CD14-positive monocyte (primary cell): ENCODE measurements at regions not wholly inside any gene's neighbourhood (a gene's known extent, or its start where the extent isn't known, plus 50 kb on each side); places are given as distances from the start of the nearest gene placed in this dataset.
"Not testable (repeated sequence)": the region's sequence is repeated elsewhere in the genome, so short reads cannot be mapped to it uniquely, and the experiment has no call there.

ENCODE experiments used
- DNase-seq, 3 donors: peaks; one replicate each; pipeline ENCODE4 v3.0.0-alpha.2; 2011 to 2022
- H2AFZ ChIP-seq: 2 replicates; pipeline ENCODE4 v1.6.0; 2012; ENCODE audit warnings: mild to moderate bottlenecking, low read depth, low read length, inconsistent platforms; ENCODE audit not compliant: insufficient read depth, poor library complexity, severe bottlenecking
- H3K27ac ChIP-seq, 2 donors: 1 replicate in 1 of 2; 2 replicates in 1 of 2; pipeline ENCODE4 v1.5.1; 2012 to 2013; ENCODE audit warnings: low read length in 2 of 2, control low read depth in 1 of 2, inconsistent platforms in 1 of 2, low read depth in 1 of 2, mild to moderate bottlenecking in 1 of 2
- H3K27me3 ChIP-seq, 2 donors: one replicate each; pipeline versions ENCODE4 v1.6.0 to v1.6.1; 2011 to 2013; ENCODE audit warnings: low read length in 2 of 2; ENCODE audit not compliant: control insufficient read depth in 2 of 2, insufficient read depth in 2 of 2
- H3K36me3 ChIP-seq, 2 donors: replicated peaks in 1 of 2; 1 replicate in 1 of 2; 2 replicates in 1 of 2; pipeline versions ENCODE4 v1.5.1 to v1.6.1; 2012 to 2013; ENCODE audit warnings: low read length in 2 of 2, control low read depth in 1 of 2, inconsistent platforms in 1 of 2, mild to moderate bottlenecking in 1 of 2; ENCODE audit not compliant: insufficient read depth in 2 of 2, control insufficient read depth in 1 of 2
- H3K4me1 ChIP-seq, 2 donors: 1 replicate in 1 of 2; 2 replicates in 1 of 2; pipeline versions ENCODE4 v1.5.1 to v1.6.1; 2012 to 2013; ENCODE audit warnings: low read length in 2 of 2, control low read depth in 1 of 2, inconsistent platforms in 1 of 2, mild to moderate bottlenecking in 1 of 2, moderate library complexity in 1 of 2; ENCODE audit not compliant: insufficient read depth in 2 of 2, control insufficient read depth in 1 of 2
- H3K4me2 ChIP-seq: replicated peaks from 2 replicates; pipeline ENCODE3; 2012; ENCODE audit warnings: low read length, moderate library complexity, mild to moderate bottlenecking; ENCODE audit not compliant: poor library complexity, severe bottlenecking; ENCODE audit errors: extremely low read depth
- H3K4me3 ChIP-seq, 3 experiments: fragments of 200-600 bp in 1 of 3; sonication (generic) in 1 of 3; replicated peaks in 1 of 3; 1 replicate in 2 of 3; 2 replicates in 1 of 3; pipeline ENCODE4 v1.5.1; 2011 to 2013; ENCODE audit warnings: low read length in 3 of 3, mild to moderate bottlenecking in 3 of 3, control low read depth in 2 of 3, low read depth in 2 of 3, inconsistent platforms in 1 of 3, moderate library complexity in 1 of 3
- H3K79me2 ChIP-seq: 2 replicates; pipeline ENCODE4 v1.6.0; 2012; ENCODE audit warnings: mild to moderate bottlenecking, control low read depth, inconsistent platforms, low read length, moderate library complexity; ENCODE audit not compliant: insufficient read depth
- H3K9ac ChIP-seq: 2 replicates; pipeline ENCODE4 v1.6.0; 2017; ENCODE audit warnings: low read length, mild to moderate bottlenecking; ENCODE audit not compliant: insufficient read depth, poor library complexity, severe bottlenecking
- H3K9me3 ChIP-seq, 2 donors: replicated peaks in 1 of 2; 1 replicate in 1 of 2; 2 replicates in 1 of 2; pipeline versions ENCODE4 v1.5.1 to v1.6.1; 2012 to 2013; ENCODE audit warnings: low read length in 2 of 2, control low read depth in 1 of 2; ENCODE audit not compliant: control insufficient read depth in 1 of 2, insufficient read depth in 1 of 2
- H4K20me1 ChIP-seq: 2 replicates; pipeline ENCODE4 v1.6.0; 2012; ENCODE audit warnings: mild to moderate bottlenecking, low read length, control low read depth, moderate library complexity; ENCODE audit not compliant: insufficient read depth
- H3K27ac Mint-ChIP-seq, 7 donors: one replicate each; pipeline ENCODE4 v1.8.0; 2020; ENCODE audit warnings: mild to moderate bottlenecking in 7 of 7, mixed read lengths in 7 of 7, moderate library complexity in 6 of 7, inconsistent platforms in 2 of 7
- H3K27me3 Mint-ChIP-seq, 3 donors: one replicate each; pipeline ENCODE4 v1.8.0; 2021 to 2022; ENCODE audit warnings: low read depth in 3 of 3, mild to moderate bottlenecking in 3 of 3, mixed read lengths in 3 of 3, moderate library complexity in 3 of 3, inconsistent platforms in 1 of 3
- H3K36me3 Mint-ChIP-seq, 2 donors: one replicate each; pipeline ENCODE4 v1.8.0; 2020; ENCODE audit warnings: mixed read lengths in 2 of 2, inconsistent platforms in 1 of 2, mild to moderate bottlenecking in 1 of 2
- H3K4me1 Mint-ChIP-seq: one replicate; pipeline ENCODE4 v1.8.0; 2020; ENCODE audit warnings: mild to moderate bottlenecking, mixed read lengths
- H3K4me3 Mint-ChIP-seq, 2 donors: one replicate each; pipeline ENCODE4 v1.8.0; 2020; ENCODE audit warnings: mild to moderate bottlenecking in 2 of 2, mixed read lengths in 2 of 2, moderate library complexity in 1 of 2
- H3K9me3 Mint-ChIP-seq, 7 donors: one replicate each; pipeline ENCODE4 v1.8.0; 2020 to 2022; ENCODE audit warnings: mixed read lengths in 7 of 7, mild to moderate bottlenecking in 6 of 7, moderate library complexity in 6 of 7, inconsistent platforms in 2 of 7
- WGBS: methylation state at CpG from one replicate; pipeline ENCODE4 v1.1.5; 2013; ENCODE audit warnings: missing lambda C conversion rate; ENCODE audit not compliant: insufficient coverage; 5-methylcytosine and 5-hydroxymethylcytosine counted together
- intact Hi-C, 2 donors: fragments of 100-400 bp; cut with micrococcal nuclease; formaldehyde crosslinking; loops; one replicate each; pipeline versions ENCODE4 v1.15.0 to v1.15.1; 2023
- TF ChIP-seq, protein P1 (sequence below): fragments of 200-600 bp; IDR thresholded peaks from one replicate; pipeline ENCODE4 v1.8.0; 2022; ENCODE audit warnings: antibody characterized with exemption, mild to moderate bottlenecking

- intact Hi-C loops = no loop called here
- Mint-ChIP-seq H3K9me3 (peaks cover 0 to 5% (median 0%) of the 10 kb centered on the region in 7 donors), H3K27me3 (no peaks in the 10 kb centered on the region), H3K27ac (no peak overlapping the region), H3K36me3 (no peaks in the 10 kb centered on the region), H3K4me1 (peaks cover 13% of the 10 kb centered on the region), H3K4me3 (no peak overlapping the region)
- DNase-seq = no peak
- WGBS = 60% methylated on average over 1 of the region's 3 CpGs
- no peak overlapping the region for H3K4me2 ChIP-seq
- no peak overlapping the region for H3K9ac ChIP-seq
- H3K27me3 ChIP-seq = no peaks in the 10 kb centered on the region
- H3K9me3 ChIP-seq = no peaks in the 10 kb centered on the region
- H3K4me3 ChIP-seq = no peak overlapping the region
- H2AFZ ChIP-seq = no peak overlapping the region
- H3K27ac ChIP-seq = no peak overlapping the region
- no peaks in the 10 kb centered on the region for H4K20me1 ChIP-seq
- H3K79me2 ChIP-seq = no peaks in the 10 kb centered on the region
- H3K36me3 ChIP-seq = no peaks in the 10 kb centered on the region
- TF ChIP-seq, protein P1, sequence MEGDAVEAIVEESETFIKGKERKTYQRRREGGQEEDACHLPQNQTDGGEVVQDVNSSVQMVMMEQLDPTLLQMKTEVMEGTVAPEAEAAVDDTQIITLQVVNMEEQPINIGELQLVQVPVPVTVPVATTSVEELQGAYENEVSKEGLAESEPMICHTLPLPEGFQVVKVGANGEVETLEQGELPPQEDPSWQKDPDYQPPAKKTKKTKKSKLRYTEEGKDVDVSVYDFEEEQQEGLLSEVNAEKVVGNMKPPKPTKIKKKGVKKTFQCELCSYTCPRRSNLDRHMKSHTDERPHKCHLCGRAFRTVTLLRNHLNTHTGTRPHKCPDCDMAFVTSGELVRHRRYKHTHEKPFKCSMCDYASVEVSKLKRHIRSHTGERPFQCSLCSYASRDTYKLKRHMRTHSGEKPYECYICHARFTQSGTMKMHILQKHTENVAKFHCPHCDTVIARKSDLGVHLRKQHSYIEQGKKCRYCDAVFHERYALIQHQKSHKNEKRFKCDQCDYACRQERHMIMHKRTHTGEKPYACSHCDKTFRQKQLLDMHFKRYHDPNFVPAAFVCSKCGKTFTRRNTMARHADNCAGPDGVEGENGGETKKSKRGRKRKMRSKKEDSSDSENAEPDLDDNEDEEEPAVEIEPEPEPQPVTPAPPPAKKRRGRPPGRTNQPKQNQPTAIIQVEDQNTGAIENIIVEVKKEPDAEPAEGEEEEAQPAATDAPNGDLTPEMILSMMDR = no peak
- H3K4me1 ChIP-seq = no peaks in the 10 kb centered on the region
These were observed 52.0 kb upstream of the KIF13A start for GRCh38 chr6:18039481-18039880.

GRCh38 chr6:18038235-18038634, 50.8 kb upstream of the KIF13A start:
- H3K27ac Mint-ChIP-seq, H3K9me3 Mint-ChIP-seq, H3K4me3 Mint-ChIP-seq, H2AFZ ChIP-seq, H3K4me1 ChIP-seq, H3K36me3 ChIP-seq, H4K20me1 ChIP-seq, H3K9ac ChIP-seq, DNase-seq, H3K27me3 Mint-ChIP-seq, H3K79me2 ChIP-seq, intact Hi-C loops, H3K9me3 ChIP-seq, H3K27ac ChIP-seq, H3K4me3 ChIP-seq, H3K4me2 ChIP-seq, H3K27me3 ChIP-seq, H3K36me3 Mint-ChIP-seq: not testable (repeated sequence)
- WGBS = no CpG with 5 or more reads among the region's 1 CpG
- H3K4me1 Mint-ChIP-seq = peaks cover 11% of the 10 kb centered on the region
